OCI-LY7 (cell line): ENCODE measurements at regions not wholly inside any gene's neighbourhood (a gene's known extent, or its start where the extent isn't known, plus 50 kb on each side); places are given as distances from the start of the nearest gene placed in this dataset.

ENCODE experiments used
- BruUV-seq: library from RNA; stranded (reverse); fragments of 400-500 nt; replicated peaks from 2 replicates; lab custom pipeline; 2021; lab: Mats Ljungman, UMichigan
- CTCF ChIA-PET: fragments of 300-600 bp; sonication (Branson Sonifier 250); formaldehyde crosslinking; loops from one replicate; lab custom pipeline; 2022; ENCODE audit warnings: antibody characterized with exemption; ENCODE audit not compliant: unreplicated experiment; lab: Charles Lee
- POLR2A ChIA-PET: fragments of 300-600 bp; sonication (Branson Sonifier 250); formaldehyde crosslinking; loops from one replicate; lab custom pipeline; 2022; ENCODE audit warnings: antibody characterized with exemption; lab: Charles Lee
- DNase-seq: peaks from one replicate; pipeline ENCODE4 v3.0.0-alpha.2; 2015; ENCODE audit warnings: low spot score
- H2AFZ ChIP-seq: fragments of 200-600 bp; sonication (generic), shearing (Covaris generic); 2 replicates; pipeline ENCODE4 v1.6.1; 2014; ENCODE audit warnings: mild to moderate bottlenecking, antibody characterized with exemption, low read length, moderate library complexity
- H3K27ac ChIP-seq: fragments of 200-600 bp; sonication (generic); 2 replicates; pipeline ENCODE4 v1.5.1; 2014; ENCODE audit warnings: mixed run types, low read depth, mild to moderate bottlenecking, moderate library complexity, low read length, inconsistent platforms; ENCODE audit not compliant: poor library complexity, severe bottlenecking
- H3K36me3 ChIP-seq: fragments of 200-600 bp; sonication (generic); 2 replicates; pipeline ENCODE4 v1.6.1; 2014; ENCODE audit warnings: mild to moderate bottlenecking, antibody characterized with exemption, low read length, moderate library complexity, mixed read lengths; ENCODE audit not compliant: insufficient read depth
- H3K4me1 ChIP-seq: fragments of 200-600 bp; sonication (generic); 2 replicates; pipeline ENCODE4 v1.5.1; 2014; ENCODE audit warnings: mild to moderate bottlenecking, low read length; ENCODE audit not compliant: insufficient read depth, poor library complexity, severe bottlenecking
- H3K4me2 ChIP-seq: fragments of 200-600 bp; sonication (generic); 2 replicates; pipeline ENCODE4 v1.6.1; 2014; ENCODE audit warnings: mild to moderate bottlenecking, low read length
- H3K4me3 ChIP-seq: fragments of 200-600 bp; sonication (generic); 2 replicates; pipeline ENCODE4 v1.5.1; 2014; ENCODE audit warnings: mild to moderate bottlenecking, low read depth, low read length; ENCODE audit not compliant: poor library complexity, severe bottlenecking
- H3K79me2 ChIP-seq: fragments of 200-600 bp; sonication (generic); 2 replicates; pipeline ENCODE4 v1.6.1; 2016; ENCODE audit warnings: low read depth, mild to moderate bottlenecking, low read length, moderate library complexity, mixed read lengths; ENCODE audit not compliant: insufficient read depth
- H3K9me2 ChIP-seq: fragments of 200-600 bp; sonication (generic); 2 replicates; pipeline ENCODE4 v1.6.1; 2016; ENCODE audit warnings: mild to moderate bottlenecking, low read length, mixed read lengths; ENCODE audit not compliant: insufficient read depth
- H3K9me3 ChIP-seq: fragments of 200-600 bp; sonication (generic); 2 replicates; pipeline ENCODE4 v1.6.1; 2014; ENCODE audit warnings: mild to moderate bottlenecking, mixed run types, low read length, mixed read lengths
- H4K20me1 ChIP-seq: fragments of 200-600 bp; sonication (generic); 2 replicates; pipeline ENCODE4 v1.6.1; 2014; ENCODE audit warnings: mild to moderate bottlenecking, antibody characterized with exemption, low read length, moderate library complexity, mixed read lengths; ENCODE audit not compliant: insufficient read depth
- EZH2phosphoT487 ChIP-seq: fragments of 200-600 bp; sonication (generic); IDR thresholded peaks from 2 replicates; pipeline ENCODE4 v1.6.1; 2018; ENCODE audit warnings: low read depth, borderline replicate concordance, mild to moderate bottlenecking, mixed run types, antibody characterized with exemption, low read length, moderate library complexity, mixed read lengths
- intact Hi-C: fragments of 100-400 bp; cut with micrococcal nuclease; formaldehyde crosslinking; loops from one replicate; pipeline ENCODE4 v1.10.0; 2022; ENCODE audit not compliant: unreplicated experiment
- TF ChIP-seq, protein P1 (sequence below): fragments of 200-600 bp; sonication (generic); conservative IDR thresholded peaks from 2 replicates; pipeline ENCODE4 v1.5.1; 2014; ENCODE audit warnings: mild to moderate bottlenecking, antibody characterized with exemption, low read length, moderate library complexity, mixed read lengths

DNA sequence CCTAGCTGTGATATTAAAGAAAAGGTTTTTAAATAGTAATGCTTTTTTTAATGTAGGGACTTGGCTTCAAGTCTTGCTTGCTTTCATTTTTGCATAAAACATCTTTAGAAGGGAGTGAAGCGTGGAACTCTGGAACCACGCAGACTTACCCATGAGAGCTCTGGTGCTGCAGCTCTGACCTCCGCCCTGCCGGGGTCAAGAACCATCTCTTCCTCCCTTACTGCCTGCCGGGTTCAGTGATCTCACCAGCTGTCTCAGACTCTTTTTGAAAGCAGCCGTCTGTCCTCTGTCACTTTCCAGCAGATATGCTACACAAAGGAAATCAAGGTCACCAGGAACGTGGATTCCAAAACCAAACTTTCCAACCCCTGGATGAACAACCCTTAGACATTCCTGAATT is 353.8 kb downstream of the GPR37 start:
- H4K20me1 ChIP-seq, result no peaks in the 10 kb centered on the region
- no peak overlapping the region for H2AFZ ChIP-seq
- no peaks in the 10 kb centered on the region for H3K79me2 ChIP-seq
- no peak overlapping the region for H3K4me2 ChIP-seq
- DNase-seq, result no peak
- ChIA-PET CTCF (no interaction called here), POLR2A (no interaction called here)
- no peaks in the 10 kb centered on the region; the same call in 1 of the 2 replicates for H3K9me2 ChIP-seq
- TF ChIP-seq, protein P1, sequence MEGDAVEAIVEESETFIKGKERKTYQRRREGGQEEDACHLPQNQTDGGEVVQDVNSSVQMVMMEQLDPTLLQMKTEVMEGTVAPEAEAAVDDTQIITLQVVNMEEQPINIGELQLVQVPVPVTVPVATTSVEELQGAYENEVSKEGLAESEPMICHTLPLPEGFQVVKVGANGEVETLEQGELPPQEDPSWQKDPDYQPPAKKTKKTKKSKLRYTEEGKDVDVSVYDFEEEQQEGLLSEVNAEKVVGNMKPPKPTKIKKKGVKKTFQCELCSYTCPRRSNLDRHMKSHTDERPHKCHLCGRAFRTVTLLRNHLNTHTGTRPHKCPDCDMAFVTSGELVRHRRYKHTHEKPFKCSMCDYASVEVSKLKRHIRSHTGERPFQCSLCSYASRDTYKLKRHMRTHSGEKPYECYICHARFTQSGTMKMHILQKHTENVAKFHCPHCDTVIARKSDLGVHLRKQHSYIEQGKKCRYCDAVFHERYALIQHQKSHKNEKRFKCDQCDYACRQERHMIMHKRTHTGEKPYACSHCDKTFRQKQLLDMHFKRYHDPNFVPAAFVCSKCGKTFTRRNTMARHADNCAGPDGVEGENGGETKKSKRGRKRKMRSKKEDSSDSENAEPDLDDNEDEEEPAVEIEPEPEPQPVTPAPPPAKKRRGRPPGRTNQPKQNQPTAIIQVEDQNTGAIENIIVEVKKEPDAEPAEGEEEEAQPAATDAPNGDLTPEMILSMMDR, result no peak
- TF ChIP-seq EZH2phosphoT487, result no peak
- H3K36me3 ChIP-seq, result no peaks in the 10 kb centered on the region
- intact Hi-C loops, result no loop called here
- BruUV-seq, result no TSS peak
- H3K4me3 ChIP-seq, result no peak overlapping the region
- H3K27ac ChIP-seq, result no peak overlapping the region
- no peaks in the 10 kb centered on the region for H3K9me3 ChIP-seq
- no peaks in the 10 kb centered on the region for H3K4me1 ChIP-seq

DNA sequence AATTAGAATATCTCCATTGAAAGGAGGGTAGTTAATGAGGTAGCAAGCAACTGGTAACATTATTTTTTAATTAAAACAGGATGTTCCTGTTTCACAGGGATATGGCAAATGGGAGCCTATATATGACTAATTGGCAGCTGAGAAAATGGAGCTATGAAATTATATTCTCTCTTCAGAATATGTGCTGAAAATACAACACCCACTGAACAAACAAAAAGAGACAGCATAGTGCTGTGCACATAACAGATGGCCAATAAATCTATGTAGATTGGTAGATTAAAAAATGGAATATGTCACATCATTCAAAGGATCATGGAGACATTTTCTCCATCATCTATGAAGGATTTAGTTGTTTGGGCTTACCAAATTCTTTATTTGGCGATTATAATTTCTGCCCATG is 362.0 kb downstream of the GPR37 start:
- no peak for TF ChIP-seq EZH2phosphoT487
- TF ChIP-seq, protein P1, result no peak
- Histone ChIP-seq H3K9me3 (no peaks in the 10 kb centered on the region), H2AFZ (no peak overlapping the region), H3K36me3 (no peaks in the 10 kb centered on the region), H4K20me1 (no peaks in the 10 kb centered on the region), H3K79me2 (no peaks in the 10 kb centered on the region), H3K27ac (no peak overlapping the region), H3K4me2 (no peak overlapping the region), H3K9me2 (no peaks in the 10 kb centered on the region; the same call in 1 of the 2 replicates), H3K4me3 (no peak overlapping the region), H3K4me1 (no peaks in the 10 kb centered on the region)
- ChIA-PET CTCF (no interaction called here), POLR2A (interaction anchor here (0.7 to 0.8 kb wide), 2 partner anchors 12 to 883 kb away, joined by 3 read pairs; no protein-coding TSS in a partner anchor)
- intact Hi-C loops, result no loop called here
- no TSS peak for BruUV-seq
- DNase-seq, result no peak

DNA sequence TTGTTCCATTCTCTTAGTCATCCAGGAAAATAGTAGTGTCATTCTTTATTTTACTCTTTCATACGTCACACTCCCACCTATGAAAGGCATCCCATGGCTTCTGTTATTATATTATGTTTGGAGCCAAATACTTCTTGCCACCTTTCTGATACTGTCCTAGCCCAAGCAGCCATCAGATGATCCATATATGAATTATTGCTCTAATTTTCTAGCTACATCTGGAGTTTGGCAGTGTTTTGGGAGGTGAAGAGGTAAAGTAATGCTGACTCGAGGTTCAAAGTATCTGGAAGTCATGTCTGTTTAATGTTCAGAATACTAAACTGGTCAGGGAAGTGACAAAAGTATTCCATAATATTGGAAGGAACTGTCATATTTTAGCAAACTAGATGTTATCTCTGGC is 362.5 kb downstream of the GPR37 start:
- Histone ChIP-seq H3K9me2 (no peaks in the 10 kb centered on the region; the same call in 1 of the 2 replicates), H3K27ac (no peak overlapping the region), H3K4me1 (no peaks in the 10 kb centered on the region), H4K20me1 (no peaks in the 10 kb centered on the region), H3K4me2 (no peak overlapping the region), H3K36me3 (no peaks in the 10 kb centered on the region), H2AFZ (no peak overlapping the region), H3K79me2 (no peaks in the 10 kb centered on the region), H3K9me3 (no peaks in the 10 kb centered on the region), H3K4me3 (no peak overlapping the region)
- BruUV-seq, result no TSS peak
- CTCF ChIA-PET, result no interaction called here
- TF ChIP-seq, protein P1, result no peak
- no peak for TF ChIP-seq EZH2phosphoT487
- intact Hi-C loops, result no loop called here
- POLR2A ChIA-PET, result no interaction called here
- no peak for DNase-seq
